Midbrain (tissue), 1 donor: ENCODE measurements at regions not wholly inside any gene's neighbourhood (a gene's known extent, or its start where the extent isn't known, plus 50 kb on each side); places are given as distances from the start of the nearest gene placed in this dataset.

Experiments
- DNase-seq: peaks from one replicate; lab custom pipeline; 2025; lab: John Stamatoyannopoulos, UW

GRCh38 chr10:131445623-131446022 is 134.1 kb upstream of the TCERG1L start:
- DNase-seq, result no peak

GRCh38 chr10:131446171-131446570 is 134.7 kb upstream of the TCERG1L start:
- no peak for DNase-seq

GRCh38 chr10:131448171-131448570 is 136.7 kb upstream of the TCERG1L start:
- no peak for DNase-seq

- DNase-seq, result no peak
These were observed 137.4 kb upstream of the TCERG1L start for GRCh38 chr10:131448883-131449282.

GRCh38 chr10:131450216-131450765 is 138.8 kb upstream of the TCERG1L start:
- DNase-seq, result no peak

- DNase-seq, result no peak
These were observed 140.0 kb upstream of the TCERG1L start for GRCh38 chr10:131451407-131452015.

GRCh38 chr10:131452926-131453720 is 141.6 kb upstream of the TCERG1L start:
- DNase-seq, result peak; percentile 56

- peak; percentile 78 for DNase-seq
These were observed 142.5 kb upstream of the TCERG1L start for GRCh38 chr10:131453721-131454634.

GRCh38 chr10:131456411-131456810 is 144.9 kb upstream of the TCERG1L start:
- no peak for DNase-seq

- DNase-seq, result no peak
These were observed 149.6 kb upstream of the TCERG1L start for GRCh38 chr10:131461093-131461492.

- DNase-seq, result no peak
These were observed 153.3 kb upstream of the TCERG1L start for GRCh38 chr10:131464789-131465188.

- DNase-seq, result no peak
These were observed 158.0 kb upstream of the TCERG1L start for GRCh38 chr10:131469551-131469950.

- DNase-seq, result no peak
These were observed 162.1 kb upstream of the TCERG1L start for GRCh38 chr10:131473645-131474044.

- DNase-seq, result no peak
These were observed 162.9 kb upstream of the TCERG1L start for GRCh38 chr10:131474416-131474815.

- DNase-seq, result no peak
These were observed 163.5 kb upstream of the TCERG1L start for GRCh38 chr10:131475043-131475442.

GRCh38 chr10:131475803-131476202 is 164.3 kb upstream of the TCERG1L start:
- DNase-seq, result no peak

- DNase-seq, result no peak
These were observed 166.1 kb upstream of the TCERG1L start for GRCh38 chr10:131477457-131478121.

- DNase-seq, result peak; percentile 1
These were observed 167.0 kb upstream of the TCERG1L start for GRCh38 chr10:131478377-131478989.

GRCh38 chr10:131480066-131480465 is 168.5 kb upstream of the TCERG1L start:
- DNase-seq, result no peak

- DNase-seq, result no peak
These were observed 169.3 kb upstream of the TCERG1L start for GRCh38 chr10:131480861-131481260.

- no peak for DNase-seq
These were observed 174.2 kb upstream of the TCERG1L start for GRCh38 chr10:131485732-131486131.
